Vagina (tissue), 2 donors: ENCODE measurements at regions not wholly inside any gene's neighbourhood (a gene's known extent, or its start where the extent isn't known, plus 50 kb on each side); places are given as distances from the start of the nearest gene placed in this dataset.

ENCODE experiments used
- DNase-seq, 2 donors: peaks; one replicate each; pipeline ENCODE4 v3.0.0-alpha.2; 2017; ENCODE audit errors: extremely low spot score in 2 of 2
- H3K27ac ChIP-seq: fragments of 200-600 bp; sonication (generic); one replicate; pipeline ENCODE4 v1.5.1; 2019
- H3K27me3 ChIP-seq: fragments of 200-600 bp; sonication (generic); one replicate; pipeline ENCODE4 v1.5.1; 2019
- H3K36me3 ChIP-seq, 2 donors: fragments of 200-600 bp; sonication (generic); one replicate each; pipeline ENCODE4 v1.5.1; 2017 to 2019
- H3K4me1 ChIP-seq: fragments of 200-600 bp; sonication (generic); one replicate; pipeline ENCODE4 v1.5.1; 2019
- H3K4me3 ChIP-seq, 2 donors: fragments of 200-600 bp; sonication (generic); 1 replicate in 1 of 2; 2 replicates in 1 of 2; pipeline ENCODE4 v1.5.1; 2016 to 2019
- H3K9me3 ChIP-seq: fragments of 200-600 bp; sonication (generic); one replicate; pipeline ENCODE4 v1.5.1; 2019
- POLR2A ChIP-seq, 2 donors: fragments of 450-650 bp; IDR thresholded peaks; one replicate each; pipeline ENCODE4 v1.6.1; 2017; ENCODE audit warnings: antibody characterized with exemption in 2 of 2, mild to moderate bottlenecking in 2 of 2, moderate library complexity in 2 of 2
- POLR2AphosphoS5 ChIP-seq, 2 donors: sonication (generic); formaldehyde crosslinking; IDR thresholded peaks; one replicate each; pipeline ENCODE4 v1.9.0; 2017; ENCODE audit warnings: antibody characterized with exemption in 2 of 2, mild to moderate bottlenecking in 2 of 2, low read depth in 1 of 2; ENCODE audit not compliant: insufficient read depth in 1 of 2
- intact Hi-C: fragments of 100-400 bp; cut with DNase I; formaldehyde crosslinking; loops from one replicate; pipeline ENCODE4 v1.15.1; 2023
- TF ChIP-seq, protein P1 (sequence below), 3 experiments: fragments of 450-650 bp in 2 of 3; fragments of 200-600 bp in 1 of 3; sonication (generic) in 1 of 3; IDR thresholded peaks; one replicate each; pipeline ENCODE4 v1.5.1; 2017 to 2019; ENCODE audit warnings: antibody characterized with exemption in 3 of 3, mild to moderate bottlenecking in 2 of 3, moderate library complexity in 2 of 3

DNA sequence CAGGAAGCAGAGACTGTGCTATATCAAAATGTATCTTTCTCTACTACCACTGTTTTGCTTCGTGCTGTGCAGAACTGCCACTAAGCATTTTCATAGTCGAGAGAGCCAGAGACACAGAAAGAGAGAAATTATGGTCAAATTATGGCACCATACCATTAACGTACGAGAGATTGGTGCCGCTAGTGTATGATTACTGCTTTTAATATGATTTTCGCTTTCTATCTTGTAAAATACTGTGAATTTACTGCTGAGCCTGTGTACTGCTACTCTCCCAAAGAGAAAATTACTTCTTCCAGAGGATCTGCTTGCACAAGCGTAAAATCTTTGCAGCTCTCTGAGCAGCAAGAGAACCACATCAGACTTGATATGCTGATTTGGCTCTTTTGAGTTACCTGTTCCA lies 71.1 kb upstream of the ZNF281 start:
- no peaks in the 10 kb centered on the region for H3K4me1 ChIP-seq
- H3K9me3 ChIP-seq: no peaks in the 10 kb centered on the region
- DNase-seq: no peak
- TF ChIP-seq POLR2A (IDR thresholded peaks at IDR 0.05): no peak
- TF ChIP-seq, protein P1, sequence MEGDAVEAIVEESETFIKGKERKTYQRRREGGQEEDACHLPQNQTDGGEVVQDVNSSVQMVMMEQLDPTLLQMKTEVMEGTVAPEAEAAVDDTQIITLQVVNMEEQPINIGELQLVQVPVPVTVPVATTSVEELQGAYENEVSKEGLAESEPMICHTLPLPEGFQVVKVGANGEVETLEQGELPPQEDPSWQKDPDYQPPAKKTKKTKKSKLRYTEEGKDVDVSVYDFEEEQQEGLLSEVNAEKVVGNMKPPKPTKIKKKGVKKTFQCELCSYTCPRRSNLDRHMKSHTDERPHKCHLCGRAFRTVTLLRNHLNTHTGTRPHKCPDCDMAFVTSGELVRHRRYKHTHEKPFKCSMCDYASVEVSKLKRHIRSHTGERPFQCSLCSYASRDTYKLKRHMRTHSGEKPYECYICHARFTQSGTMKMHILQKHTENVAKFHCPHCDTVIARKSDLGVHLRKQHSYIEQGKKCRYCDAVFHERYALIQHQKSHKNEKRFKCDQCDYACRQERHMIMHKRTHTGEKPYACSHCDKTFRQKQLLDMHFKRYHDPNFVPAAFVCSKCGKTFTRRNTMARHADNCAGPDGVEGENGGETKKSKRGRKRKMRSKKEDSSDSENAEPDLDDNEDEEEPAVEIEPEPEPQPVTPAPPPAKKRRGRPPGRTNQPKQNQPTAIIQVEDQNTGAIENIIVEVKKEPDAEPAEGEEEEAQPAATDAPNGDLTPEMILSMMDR (IDR thresholded peaks at IDR 0.05): no peak
- TF ChIP-seq POLR2AphosphoS5 (IDR thresholded peaks at IDR 0.05; ENCODE audit: insufficient read depth in 1 of 2, low read depth in 1 of 2): no peak
- intact Hi-C loops: loop anchor here (10.0 kb wide), 1 partner anchor 196 kb away; no protein-coding TSS in a partner anchor
- H3K4me3 ChIP-seq: no peak overlapping the region
- H3K27ac ChIP-seq: no peak overlapping the region
- H3K36me3 ChIP-seq: no peaks in the 10 kb centered on the region
- H3K27me3 ChIP-seq: no peaks in the 10 kb centered on the region

DNA sequence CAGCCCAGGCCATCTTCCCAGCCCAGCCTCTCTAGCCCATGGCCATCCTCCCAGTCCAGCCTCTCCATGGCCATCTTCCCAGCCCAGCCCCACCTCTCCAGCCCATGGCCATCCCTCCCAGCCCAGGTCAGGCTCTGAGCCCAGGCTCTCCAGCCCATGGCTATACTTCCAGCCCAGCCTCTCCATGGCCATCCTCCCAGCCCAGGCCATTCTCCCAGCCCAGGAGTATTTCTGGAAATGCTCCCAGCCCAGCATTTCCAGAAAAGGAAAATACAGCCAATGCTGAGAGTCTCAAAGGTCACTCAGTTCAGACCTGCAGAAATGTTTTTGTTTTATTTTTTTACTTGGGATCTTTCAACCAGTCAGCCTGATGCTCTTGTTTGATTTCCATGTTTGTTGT lies 70.0 kb upstream of the ZNF281 start:
- DNase-seq: no peak
- H3K36me3 ChIP-seq: no peaks in the 10 kb centered on the region
- H3K27ac ChIP-seq: no peak overlapping the region
- TF ChIP-seq POLR2A (IDR thresholded peaks at IDR 0.05) (no peak), POLR2AphosphoS5 (IDR thresholded peaks at IDR 0.05; ENCODE audit: insufficient read depth in 1 of 2, low read depth in 1 of 2) (no peak)
- TF ChIP-seq, protein P1 (IDR thresholded peaks at IDR 0.05): no peak
- H3K9me3 ChIP-seq: no peaks in the 10 kb centered on the region
- H3K4me3 ChIP-seq: no peak overlapping the region
- H3K4me1 ChIP-seq: no peaks in the 10 kb centered on the region
- intact Hi-C loops: loop anchor here (10.0 kb wide), 1 partner anchor 195 kb away; no protein-coding TSS in a partner anchor
- no peaks in the 10 kb centered on the region for H3K27me3 ChIP-seq

DNA sequence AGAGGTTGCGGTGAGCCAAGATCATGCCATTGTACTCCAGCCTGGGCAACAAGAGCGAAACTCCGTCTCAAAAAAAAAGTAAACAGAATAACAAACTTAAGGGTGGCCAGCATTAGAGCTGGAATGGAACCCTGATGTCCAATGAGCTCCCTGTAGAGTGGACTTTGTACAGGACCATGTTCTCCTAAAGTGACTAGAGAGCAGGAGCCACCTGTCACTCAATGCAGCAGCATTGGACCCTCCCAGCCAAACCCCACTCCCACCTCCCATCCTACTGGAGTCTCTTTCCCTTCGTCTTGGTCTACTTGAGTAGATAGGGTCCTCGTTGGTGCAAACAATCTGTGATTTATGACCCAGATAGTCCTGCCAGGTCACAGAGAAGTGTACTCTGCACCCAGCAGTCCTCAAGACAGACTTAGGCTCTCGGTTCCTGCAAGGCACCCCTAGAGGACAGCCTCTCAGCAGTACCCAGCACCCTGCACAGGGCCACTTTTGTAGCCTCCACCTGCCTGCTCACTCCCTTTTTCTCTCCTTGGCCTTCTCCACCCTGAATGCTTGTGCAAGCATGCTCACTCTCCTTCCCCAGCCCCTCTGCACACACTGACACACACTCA lies 69.2 kb upstream of the ZNF281 start:
- no peak for DNase-seq
- no peak overlapping the region for H3K27ac ChIP-seq
- no peaks in the 10 kb centered on the region for H3K27me3 ChIP-seq
- intact Hi-C loops: no loop called here
- H3K36me3 ChIP-seq: no peaks in the 10 kb centered on the region
- H3K4me3 ChIP-seq: no peak overlapping the region
- H3K9me3 ChIP-seq: no peaks in the 10 kb centered on the region
- H3K4me1 ChIP-seq: no peaks in the 10 kb centered on the region
- no peak for TF ChIP-seq POLR2A (IDR thresholded peaks at IDR 0.05)
- TF ChIP-seq POLR2AphosphoS5 (IDR thresholded peaks at IDR 0.05; ENCODE audit: insufficient read depth in 1 of 2, low read depth in 1 of 2): no peak
- TF ChIP-seq, protein P1 (IDR thresholded peaks at IDR 0.05): no peak

DNA sequence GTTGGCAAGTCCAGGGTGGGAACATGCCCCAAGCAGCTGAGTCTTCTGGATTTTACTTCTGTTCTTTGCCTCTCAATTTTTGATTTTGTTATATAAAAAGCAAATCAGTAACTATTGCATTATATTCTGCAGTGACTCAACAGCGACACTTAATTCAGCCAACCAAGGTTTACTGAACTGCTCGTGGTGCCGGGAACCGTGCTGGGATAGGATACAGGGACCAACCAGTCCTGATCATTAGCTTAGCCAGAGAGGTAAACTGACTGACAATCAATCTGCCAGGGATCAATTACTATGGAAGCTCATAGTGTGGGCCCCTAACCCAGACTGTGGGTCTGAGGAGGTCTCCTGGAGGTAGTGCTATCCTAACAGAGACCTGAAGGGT lies 68.4 kb upstream of the ZNF281 start:
- Histone ChIP-seq H3K4me1 (no peaks in the 10 kb centered on the region), H3K9me3 (no peaks in the 10 kb centered on the region), H3K27ac (no peak overlapping the region), H3K4me3 (no peak overlapping the region), H3K36me3 (no peaks in the 10 kb centered on the region), H3K27me3 (no peaks in the 10 kb centered on the region)
- DNase-seq: no peak
- intact Hi-C loops: no loop called here
- no peak for TF ChIP-seq POLR2A (IDR thresholded peaks at IDR 0.05)
- TF ChIP-seq POLR2AphosphoS5 (IDR thresholded peaks at IDR 0.05; ENCODE audit: insufficient read depth in 1 of 2, low read depth in 1 of 2): no peak
- TF ChIP-seq, protein P1 (IDR thresholded peaks at IDR 0.05): no peak

DNA sequence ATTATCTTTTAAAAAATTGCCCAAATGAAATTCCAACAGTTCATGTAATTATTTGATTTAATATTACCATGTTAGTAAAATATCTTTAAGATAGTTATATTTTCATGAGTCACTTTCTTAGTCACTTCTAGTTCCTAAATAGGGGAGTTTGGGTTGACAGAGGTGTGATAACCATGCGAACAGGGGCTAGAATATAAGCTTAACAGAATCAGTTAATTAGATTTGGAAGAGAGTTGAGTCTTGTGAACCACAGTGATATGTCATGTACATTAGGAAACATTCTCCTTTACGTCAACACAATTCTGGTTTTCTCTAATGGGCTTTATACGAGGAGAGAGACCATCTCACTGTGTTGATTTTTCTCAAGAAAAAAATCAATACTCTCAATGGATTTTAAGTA lies 64.8 kb upstream of the ZNF281 start:
- Histone ChIP-seq H3K9me3 (no peaks in the 10 kb centered on the region), H3K27ac (no peak overlapping the region), H3K4me1 (no peaks in the 10 kb centered on the region), H3K27me3 (no peaks in the 10 kb centered on the region), H3K36me3 (no peaks in the 10 kb centered on the region), H3K4me3 (no peak overlapping the region)
- intact Hi-C loops: no loop called here
- no peak for DNase-seq
- TF ChIP-seq POLR2A (IDR thresholded peaks at IDR 0.05): no peak
- TF ChIP-seq, protein P1 (IDR thresholded peaks at IDR 0.05): no peak
- no peak for TF ChIP-seq POLR2AphosphoS5 (IDR thresholded peaks at IDR 0.05; ENCODE audit: insufficient read depth in 1 of 2, low read depth in 1 of 2)
